ENCODE measurements at regions not wholly inside any gene's neighbourhood (a gene's known extent, or its start where the extent isn't known, plus 50 kb on each side); places are given as distances from the start of the nearest gene placed in this dataset.
A peak's percentile ranks its signal among the peaks of the same experiment; 100 is the strongest.

DNA sequence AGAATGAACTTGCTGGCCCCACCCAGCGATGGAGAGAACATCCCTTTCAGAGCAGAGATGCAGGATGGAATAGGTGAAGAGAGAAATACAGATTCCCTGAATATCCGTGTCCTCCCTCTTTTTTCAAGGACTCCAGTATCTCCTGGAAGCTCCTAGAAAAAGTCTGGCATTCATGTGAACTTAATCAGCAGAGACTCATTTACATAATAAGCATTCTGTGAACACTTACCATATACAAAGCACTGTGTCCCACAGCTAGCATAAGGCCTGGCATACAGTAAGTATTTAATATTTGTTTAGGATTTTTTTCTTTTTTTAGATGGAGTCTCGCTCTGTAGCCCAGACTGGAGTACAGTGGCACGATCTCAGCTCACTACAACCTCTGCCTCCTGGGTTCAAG, 208.5 kb upstream of the RPL38 start:
- no peak for DNase-seq

DNA sequence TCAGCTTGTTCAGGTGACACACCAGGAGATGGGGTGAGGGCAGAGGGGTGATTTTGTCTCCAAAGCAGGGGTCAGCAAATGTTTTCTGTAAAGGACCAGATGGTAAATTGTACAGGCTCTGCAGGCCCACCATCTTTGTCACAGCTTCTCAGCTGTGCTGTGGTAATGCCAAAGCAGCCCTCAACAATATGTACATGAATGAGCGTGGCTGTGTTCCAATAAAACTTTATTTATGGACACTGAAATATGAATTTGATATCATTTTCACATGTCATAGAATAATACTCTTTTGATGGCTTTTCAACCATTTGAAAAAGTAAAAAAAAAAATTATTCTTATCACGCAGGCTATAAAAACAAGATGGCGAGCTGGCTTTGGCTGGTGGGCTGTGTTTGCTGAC, 206.4 kb upstream of the RPL38 start:
- DNase-seq = no peak

DNA sequence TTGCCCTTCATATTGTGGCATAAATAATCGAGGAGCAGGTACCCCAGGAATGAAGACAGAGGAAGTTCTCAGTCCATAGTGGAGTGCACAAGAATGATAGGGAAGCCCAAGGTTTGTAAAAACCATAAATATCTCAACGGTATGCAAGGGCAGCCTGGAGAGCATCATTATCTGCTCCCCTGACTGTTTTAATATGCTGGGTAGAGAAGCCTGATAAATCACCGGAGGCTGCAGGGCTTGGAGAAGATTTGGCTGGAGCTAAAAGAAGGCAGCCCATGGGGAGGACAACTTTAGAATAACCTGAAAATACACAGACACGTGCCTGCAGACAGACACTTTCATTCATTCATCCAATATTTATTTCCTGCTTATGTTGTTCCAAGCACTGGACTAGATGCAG, 205.2 kb upstream of the RPL38 start:
- DNase-seq = no peak

DNA sequence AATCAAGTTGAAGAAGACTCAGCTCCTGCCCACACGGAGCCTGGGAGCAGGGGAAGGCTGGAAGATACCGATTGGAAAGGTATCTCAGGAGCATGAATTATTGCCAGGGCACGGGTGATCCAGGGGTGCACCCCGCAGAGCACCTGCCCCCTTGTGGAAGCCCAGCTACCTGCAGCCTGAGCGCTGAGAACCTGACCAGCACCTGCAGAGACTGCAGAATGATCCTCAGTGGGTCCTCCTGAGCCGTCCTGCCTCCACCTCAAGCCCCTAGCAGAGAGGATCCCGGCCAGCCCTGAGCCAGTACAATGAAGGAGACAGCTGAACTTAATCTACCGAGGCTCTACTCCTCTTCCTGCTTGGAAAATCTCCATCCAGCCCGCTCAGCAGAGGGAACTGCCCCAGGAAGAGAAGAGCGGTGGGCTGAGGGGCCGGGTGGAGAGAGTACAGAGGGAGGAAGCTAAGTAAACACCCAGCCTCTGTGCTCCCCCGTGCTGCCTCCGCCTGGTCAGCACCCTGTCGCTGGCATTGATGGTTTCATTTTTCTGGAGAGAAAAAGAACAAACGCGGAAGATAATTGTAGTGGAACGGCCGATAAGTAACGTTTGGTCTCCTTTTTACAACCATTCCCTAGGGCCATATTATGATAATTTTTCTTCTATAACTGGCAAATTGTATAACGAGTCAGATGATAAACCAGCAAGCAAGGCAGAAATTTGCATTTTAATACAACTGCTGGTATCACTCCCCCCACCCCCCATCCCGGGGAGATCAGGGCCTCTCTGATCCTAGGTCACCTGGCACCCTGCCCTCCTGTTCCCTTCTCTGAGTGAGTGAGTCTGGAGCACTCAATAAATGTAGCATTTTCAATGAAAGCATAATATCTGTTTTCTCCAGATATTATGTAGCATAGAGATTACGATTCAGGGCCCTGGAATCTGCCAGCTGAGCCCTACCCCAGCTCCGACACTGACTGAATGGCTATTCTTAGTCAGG, 204.5 kb upstream of the RPL38 start:
- DNase-seq = peak in 1 of 2 experiments; percentile 4

DNA sequence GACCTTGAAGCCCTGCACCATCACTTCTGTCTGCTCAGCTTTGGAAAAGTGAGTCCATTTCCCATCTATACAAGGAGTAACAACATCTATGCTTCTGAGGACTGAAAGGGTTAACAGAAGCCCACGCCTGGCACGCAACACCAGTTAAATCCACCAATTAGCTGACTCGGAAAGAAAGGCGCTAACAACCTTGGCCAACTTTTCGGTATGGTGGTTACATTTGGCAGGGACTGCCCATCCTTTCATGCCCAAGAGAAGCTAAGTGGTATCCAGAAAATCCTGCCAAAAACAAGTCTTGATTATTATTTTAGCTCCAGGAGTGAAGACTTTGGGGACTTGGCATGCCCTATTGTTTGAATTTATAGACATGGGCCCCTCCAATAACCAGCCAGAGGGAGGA, 202.3 kb upstream of the RPL38 start:
- no peak for DNase-seq

DNA sequence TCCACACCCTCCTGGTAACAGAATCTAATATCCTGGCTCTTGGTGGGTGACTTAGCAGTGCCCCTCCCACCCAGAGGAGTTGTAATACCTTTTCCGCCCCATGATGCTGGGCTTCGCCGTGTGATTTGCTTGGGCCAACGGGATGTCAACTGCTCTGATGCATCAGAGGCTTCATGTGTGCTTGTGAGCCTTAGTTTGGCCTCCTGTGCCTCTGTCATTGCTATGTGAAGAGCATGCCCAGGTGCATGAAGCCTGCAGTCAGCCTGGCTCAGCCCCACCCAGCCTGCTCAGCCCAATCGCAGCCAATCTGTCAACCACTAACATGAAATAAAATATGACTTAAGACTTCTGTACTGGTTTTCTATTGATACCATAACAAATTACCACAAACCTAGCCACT, 201.2 kb upstream of the RPL38 start:
- DNase-seq = no peak

DNA sequence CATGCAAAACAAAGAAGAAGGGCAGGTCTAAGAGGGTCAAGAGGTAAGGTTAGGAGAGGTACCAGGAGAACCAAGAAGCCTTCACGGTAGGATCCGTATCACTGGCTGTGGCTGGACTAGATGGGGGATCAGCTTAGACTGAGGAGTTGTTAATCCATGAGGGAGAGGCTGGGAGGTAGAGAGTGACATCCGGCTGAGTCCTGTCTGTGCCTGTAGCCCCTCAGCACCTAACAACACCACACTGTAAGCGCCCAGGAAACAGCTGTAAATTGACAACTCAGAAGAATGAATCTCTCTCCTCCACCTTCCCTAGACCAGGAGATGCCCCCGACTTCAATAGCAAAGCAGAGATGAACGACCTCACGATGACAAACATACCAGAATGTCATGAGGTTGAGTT, 199.4 kb upstream of the RPL38 start:
- no peak for DNase-seq

DNA sequence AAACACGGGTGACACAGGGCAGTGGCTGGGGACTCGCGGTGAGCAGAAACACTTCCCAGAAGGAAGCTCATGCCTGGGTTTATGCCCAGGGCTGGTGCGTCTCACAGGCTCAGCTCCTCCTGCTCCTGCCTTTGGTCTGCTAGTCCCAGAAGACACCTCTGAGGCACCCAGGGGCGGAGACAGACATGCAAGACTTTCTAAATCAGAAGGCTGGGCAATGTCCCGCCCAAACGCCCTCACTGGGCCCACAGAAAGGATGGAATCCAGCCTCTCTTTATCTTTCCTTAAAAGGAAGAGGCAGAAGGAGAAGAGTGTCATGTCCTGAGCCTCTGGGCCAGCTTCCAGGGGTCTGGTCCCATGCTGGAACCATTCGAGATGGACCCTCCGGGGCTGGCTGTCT, 197.7 kb upstream of the RPL38 start:
- DNase-seq = no peak

DNA sequence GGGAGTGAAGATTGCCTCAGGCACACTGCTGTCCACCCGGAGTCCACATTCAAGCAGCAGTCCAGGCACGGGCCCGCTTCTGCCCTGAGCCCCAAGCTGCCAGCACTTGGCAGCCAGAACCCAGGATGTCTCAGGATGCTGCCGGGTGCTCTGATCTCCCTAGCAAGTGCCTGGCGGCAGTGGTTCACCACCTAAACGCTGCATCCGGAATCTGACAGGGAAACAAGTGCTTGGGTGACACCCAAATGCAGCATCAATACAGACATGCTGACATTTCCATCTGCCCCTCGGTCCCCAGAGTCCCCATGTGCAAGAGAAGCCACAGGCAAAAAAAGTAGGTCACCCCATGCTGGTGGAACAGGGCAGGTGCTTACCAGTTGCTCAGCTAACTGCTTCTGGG, 197.1 kb upstream of the RPL38 start:
- no peak for DNase-seq

DNA sequence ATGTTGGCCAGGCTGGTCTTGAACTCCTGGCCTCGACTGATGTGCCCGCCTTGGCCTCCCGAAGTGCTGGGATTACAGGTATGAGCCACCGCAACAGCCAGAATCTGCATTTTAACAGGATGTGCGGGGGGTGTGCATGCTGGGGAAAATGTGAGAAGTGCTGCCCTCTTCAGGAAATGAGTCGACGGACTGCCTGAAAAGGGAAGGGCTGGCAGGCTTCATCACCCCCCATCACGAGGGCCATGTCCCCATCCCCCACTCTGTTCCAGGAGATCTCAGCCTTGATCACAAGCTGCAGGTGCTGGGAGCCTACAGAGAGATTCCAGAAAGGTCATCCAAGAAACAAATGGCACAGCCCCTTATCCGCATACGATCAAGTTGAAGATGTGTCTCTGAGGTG, 195.3 kb upstream of the RPL38 start:
- DNase-seq = no peak

DNA sequence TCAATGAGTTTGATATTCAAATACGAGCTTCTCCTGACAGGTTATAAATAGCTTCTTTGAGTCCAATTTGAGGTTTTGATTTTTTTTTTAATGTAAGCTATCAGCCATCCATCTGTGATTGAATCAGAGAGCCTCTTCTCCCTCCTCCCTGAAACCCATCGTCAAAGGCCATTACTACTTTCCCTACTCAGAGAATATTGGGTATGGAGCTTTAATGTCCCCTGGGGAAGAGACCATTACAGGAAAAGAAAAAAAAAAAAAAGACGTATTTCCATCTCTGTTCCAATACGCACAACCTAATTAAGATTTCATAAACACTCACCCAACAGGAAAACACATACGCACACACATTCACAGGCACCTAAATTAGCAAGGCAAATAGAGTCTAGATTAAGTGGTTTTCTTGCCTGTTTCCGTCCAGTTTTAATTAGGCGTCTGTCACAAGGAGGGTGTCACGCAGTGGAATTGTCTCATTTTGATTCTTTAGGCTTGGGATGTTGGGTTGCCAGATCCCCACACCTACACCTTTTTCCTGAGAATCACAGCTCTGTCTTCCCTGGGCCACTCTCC, 194.3 kb upstream of the RPL38 start:
- no peak for DNase-seq

DNA sequence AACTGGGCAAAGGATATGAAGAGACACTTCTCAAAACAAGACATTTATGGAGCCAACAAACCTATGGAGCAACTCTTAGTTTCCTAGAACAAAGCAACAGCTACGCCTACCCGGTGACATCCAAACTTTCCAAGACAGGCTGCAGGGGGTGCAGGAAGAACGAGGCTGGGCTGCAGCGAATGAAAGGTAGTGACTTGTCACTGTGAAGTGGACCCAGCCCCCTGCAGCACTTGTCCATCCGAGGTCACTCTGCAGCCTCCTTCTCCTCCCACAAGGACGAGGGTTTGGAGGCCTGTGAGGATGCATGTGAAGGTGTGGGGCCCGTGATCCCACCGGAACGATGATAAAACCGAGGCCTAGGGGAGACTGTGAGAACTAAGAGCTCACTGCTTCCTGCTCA, 192.6 kb upstream of the RPL38 start:
- no peak for DNase-seq

DNA sequence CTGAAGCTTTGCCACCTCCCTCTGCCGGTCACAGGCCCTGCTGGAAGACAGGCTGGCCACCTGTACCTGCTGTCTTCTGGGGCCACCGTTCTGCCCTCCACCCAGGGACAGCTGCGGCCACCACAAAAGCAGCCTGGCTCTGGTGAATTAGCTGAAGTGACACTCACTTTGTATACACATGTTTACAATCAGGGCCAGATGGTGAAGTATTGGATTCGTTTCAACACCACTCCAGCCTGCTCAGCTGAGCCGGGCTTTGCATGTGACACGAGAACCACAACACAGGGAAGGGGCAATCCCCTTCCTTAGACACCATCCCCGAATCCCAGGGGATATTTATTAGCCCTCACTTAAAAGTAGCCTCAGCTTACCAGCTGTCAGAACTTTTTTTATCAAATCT, 191.5 kb upstream of the RPL38 start:
- no peak for DNase-seq

DNA sequence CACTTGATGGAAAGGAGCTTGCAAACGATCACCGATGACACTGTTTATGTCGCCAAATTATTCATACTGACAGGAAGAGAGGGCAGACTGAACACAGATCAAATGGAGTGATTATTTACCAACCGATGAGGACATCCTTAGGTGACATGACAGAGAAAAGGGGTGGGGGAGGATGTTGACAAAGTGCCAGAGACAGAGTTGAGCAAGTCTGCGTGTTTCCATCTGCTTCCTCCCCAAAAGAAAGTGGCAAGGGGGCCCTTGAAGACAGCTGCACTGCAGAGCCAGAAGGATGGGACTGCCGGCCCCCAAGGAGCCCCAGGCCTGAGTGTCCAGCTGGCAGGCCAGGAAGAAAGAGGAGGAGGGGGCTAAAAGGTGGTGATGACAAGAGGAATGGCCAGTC, 191.0 kb upstream of the RPL38 start:
- DNase-seq = no peak

DNA sequence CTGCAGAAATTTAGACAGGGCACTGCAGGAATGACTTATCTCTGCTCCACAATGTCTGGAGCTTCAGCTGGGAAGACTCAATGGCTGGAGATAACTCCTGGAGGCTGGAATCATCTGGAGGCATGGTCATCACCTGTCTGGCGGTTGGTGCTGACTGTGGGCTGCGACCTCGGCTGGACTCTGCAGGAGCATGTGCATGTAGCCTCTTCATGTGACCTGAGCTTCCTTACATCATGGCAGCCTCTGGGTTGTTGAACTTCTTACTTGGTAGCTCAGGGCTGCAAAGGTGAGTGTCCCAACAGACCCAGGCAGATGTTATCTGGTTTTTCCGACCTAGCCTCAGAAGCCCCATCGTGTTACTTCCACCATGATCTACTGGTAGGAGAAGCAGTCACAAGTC, 188.2 kb upstream of the RPL38 start:
- DNase-seq = no peak

DNA sequence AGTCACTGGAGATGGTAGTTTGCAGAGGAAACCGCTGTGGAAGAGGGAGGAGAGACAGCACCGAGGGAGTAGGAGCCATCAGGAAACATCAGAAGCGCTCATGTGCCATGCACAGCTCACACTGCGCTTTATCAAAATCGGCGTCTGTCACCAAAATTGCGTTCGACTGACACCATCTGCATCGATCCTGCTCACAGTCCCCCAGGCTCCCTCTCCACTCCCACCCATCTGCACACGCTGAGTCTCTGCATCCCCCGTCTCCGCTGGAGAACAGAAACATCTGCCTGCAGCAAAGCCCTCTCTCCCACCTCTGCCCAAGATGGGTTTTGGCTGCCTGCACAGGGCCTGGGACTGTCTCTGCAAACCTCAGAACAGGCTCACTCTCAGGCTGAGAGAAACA, 187.5 kb upstream of the RPL38 start:
- no peak for DNase-seq

DNA sequence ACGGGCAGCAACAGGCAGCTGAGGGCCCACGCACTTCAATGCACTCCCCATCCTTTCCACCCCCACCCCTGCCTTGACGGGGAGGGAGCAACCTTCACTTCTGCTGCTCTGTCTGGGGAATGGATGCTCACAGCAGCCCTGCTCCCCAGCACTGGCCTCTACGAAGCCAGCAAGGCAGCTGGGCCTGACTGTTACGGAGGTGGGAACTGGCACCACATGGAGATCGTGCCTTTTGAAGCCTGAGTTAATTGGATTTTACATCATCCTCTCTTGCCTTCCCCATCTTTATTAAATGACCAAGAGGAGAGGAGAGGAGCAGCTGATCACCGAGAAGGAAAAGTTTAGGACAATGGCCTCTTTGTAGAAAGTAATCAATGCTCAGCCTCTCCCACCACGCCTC, 187.0 kb upstream of the RPL38 start:
- DNase-seq = no peak

DNA sequence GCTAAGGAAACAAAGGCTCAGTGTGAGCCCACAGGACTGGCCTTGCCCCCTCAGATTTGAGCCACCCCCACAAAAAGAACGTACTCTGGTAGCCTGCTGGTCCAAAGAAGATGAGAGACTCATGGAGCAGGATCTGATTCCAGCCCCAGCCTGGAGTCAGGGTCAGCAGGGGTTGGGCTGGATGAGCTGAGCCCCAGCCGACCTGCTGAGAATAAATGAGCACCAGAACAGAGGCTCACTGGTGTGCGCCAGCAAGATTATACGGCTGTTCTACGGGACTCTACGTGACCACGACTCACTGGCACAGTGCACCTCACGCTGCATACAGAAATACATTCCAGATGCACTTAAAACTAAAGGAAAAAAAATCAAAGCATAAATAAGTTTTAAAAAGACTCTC, 186.0 kb upstream of the RPL38 start:
- DNase-seq = no peak

DNA sequence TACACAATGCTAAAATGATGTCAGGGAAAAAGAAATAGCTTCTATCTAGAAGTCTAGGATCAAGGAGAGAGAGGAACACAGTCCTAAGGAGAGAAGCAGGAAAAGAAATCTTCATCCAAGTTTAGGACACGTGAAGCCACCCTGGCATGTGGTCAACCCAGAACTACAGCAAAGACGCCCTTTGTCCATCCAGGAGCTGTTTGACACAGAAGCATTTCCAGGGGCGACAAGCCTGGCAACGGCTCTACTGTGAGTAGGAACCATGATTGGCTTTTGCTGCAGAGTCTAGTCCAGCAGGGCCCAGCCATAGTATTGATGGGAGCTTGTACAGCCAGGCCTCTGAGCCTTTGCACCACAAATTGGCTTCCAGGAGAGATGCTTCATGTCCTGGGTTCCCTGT, 185.4 kb upstream of the RPL38 start:
- DNase-seq = no peak

DNA sequence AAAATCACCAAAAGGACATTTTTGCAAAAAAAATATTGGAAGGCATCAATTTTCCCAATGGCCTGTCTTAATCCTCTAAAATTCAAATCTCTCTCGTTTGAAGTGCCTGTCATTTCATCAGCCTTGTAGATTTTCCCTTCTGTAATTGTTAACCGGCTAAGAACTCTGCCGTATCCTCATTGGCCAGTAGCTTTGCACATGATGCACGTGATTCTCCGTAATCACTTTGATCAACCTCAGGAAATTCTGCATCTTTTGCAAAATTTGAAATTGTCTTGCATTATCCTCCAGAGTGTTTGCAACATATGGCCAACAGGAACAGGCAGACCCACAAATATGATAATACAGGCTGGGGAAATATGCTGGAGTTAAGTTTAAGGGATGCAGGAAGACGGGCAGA, 184.2 kb upstream of the RPL38 start:
- no peak for DNase-seq

DNA sequence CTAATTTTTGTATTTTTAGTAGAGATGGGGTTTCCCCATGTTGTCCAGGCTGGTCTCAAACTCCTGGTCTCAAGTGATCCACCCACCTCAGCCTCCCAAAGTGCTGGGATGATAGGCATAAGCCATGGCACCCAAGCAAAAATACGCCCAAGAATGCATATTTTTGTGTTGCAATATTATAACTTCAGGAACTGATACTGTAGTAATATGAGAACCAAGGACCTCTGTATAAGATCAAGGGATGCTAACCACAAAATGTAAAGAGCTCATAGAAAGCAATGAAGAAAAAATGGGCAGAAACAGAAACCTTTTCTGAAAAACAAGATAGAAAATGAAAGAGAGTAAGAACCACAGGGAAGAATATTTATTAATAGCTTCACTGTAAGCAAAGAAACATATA, 183.6 kb upstream of the RPL38 start:
- no peak for DNase-seq

DNA sequence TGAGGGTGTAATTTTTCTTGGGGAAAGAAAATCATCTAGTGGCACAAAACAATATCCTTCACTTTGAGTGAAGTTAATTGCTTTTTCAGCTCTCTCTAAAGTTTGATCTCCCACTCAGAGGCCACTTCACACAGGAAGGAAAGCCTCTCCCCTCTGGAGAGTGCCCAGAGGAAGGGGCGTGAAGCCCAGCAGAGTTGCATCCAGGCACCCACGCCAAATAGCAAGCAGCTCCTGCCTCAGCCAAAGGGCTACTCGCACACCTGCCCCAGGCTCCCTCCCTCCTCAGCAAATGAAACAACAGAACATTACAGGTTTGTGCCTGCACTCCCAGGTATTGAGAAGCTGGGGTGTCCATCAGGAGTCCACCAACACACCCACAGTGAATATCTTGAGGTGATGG, 183.0 kb upstream of the RPL38 start:
- DNase-seq = no peak

DNA sequence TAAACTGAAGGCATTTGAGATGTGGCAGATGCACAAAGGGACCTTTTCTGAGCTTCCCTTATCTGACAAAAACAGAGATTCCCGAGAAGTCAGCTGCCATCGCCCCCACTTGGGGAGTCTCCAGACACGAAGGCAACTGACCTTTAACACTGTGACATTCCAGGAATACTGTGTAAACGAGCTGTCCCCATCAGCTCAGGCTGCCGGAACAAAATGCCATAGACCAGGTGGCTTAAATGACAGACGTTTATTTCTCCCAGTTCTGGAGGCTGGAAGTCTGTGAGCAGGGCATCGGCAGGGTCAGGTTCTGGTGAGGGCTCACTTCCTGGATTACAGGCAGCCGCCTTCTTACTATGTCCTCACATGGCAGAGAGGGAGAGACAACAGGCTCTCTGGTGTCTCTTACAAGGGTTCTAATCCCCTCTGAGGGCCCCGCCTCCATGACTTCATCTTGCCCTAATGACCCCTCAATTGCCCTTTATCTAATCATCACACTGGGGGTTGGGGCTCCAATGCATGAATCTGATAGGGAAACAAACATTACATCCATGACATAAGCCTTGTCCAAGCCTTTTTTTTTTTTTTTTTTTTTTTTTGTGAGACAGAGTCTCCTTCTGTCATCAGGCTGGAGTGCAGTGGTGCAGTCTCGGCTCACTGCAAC, 178.5 kb upstream of the RPL38 start:
- DNase-seq = no peak

DNA sequence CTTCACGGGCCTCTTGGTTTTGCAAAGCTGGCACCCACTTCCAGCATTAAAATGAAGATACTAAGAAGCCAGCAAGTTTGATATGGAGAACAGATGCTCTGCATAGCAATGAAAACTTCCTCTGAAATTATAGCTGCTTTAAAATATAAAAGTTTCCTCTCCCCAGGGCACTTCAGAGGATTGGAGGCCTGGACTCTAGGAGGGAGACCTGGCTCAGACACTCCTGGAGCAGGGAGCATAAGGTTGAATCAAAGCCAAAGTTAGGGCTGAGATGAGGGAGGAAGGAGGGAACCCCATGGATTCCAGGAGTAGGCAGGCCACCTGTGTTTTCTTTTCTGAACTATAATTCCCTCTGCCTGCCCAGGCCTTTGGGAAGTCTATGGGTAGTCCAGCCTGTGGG, 176.0 kb upstream of the RPL38 start:
- DNase-seq = no peak
